AG04449 (cell line): ENCODE measurements at regions not wholly inside any gene's neighbourhood (a gene's known extent, or its start where the extent isn't known, plus 50 kb on each side); places are given as distances from the start of the nearest gene placed in this dataset.

Source experiments
- CTCF ChIA-PET: fragments of 350-600 bp; formaldehyde crosslinking; extraction: SDS; loops from one replicate; lab custom pipeline; 2021; ENCODE audit warnings: antibody characterized with exemption; lab: Yijun Ruan, JAX
- POLR2A ChIA-PET: fragments of 400-600, 350-600 bp; formaldehyde crosslinking; extraction: SDS; loops from one replicate; lab custom pipeline; 2020; ENCODE audit warnings: antibody characterized with exemption, inconsistent platforms; lab: Yijun Ruan, JAX
- DNase-seq: peaks from one replicate; pipeline ENCODE4 v3.0.0-alpha.2; 2010; ENCODE audit warnings: low read depth, low spot score
- H3K4me3 ChIP-seq: 2 replicates; pipeline ENCODE4 v1.5.1; 2011; ENCODE audit warnings: low read depth, mild to moderate bottlenecking, control low read depth, low read length
- CTCF ChIP-seq: IDR thresholded peaks from one replicate; pipeline ENCODE4 v1.5.1; 2011; ENCODE audit warnings: mild to moderate bottlenecking, moderate library complexity, low read length, control low read depth, inconsistent platforms; ENCODE audit not compliant: insufficient read depth; ENCODE audit errors: missing control alignments

GRCh38 chr4:135114079-135114478 is 912.5 kb upstream of the PABPC4L start:
- POLR2A ChIA-PET, result no interaction called here
- no peak overlapping the region for H3K4me3 ChIP-seq
- no peak for DNase-seq
- TF ChIP-seq CTCF, result no peak
- CTCF ChIA-PET, result no interaction called here

GRCh38 chr4:135098061-135098460 is 896.5 kb upstream of the PABPC4L start:
- ChIA-PET CTCF (no interaction called here), POLR2A (no interaction called here)

GRCh38 chr4:135073389-135073788 is 871.8 kb upstream of the PABPC4L start:
- CTCF ChIA-PET, result no interaction called here

More at GRCh38 chr4:135098061-135098460, 896.5 kb upstream of the PABPC4L start:
- H3K4me3 ChIP-seq, result no peak overlapping the region
- TF ChIP-seq CTCF, result no peak
- no peak for DNase-seq

GRCh38 chr4:135072553-135072952 is 871.0 kb upstream of the PABPC4L start:
- ChIA-PET CTCF (no interaction called here), POLR2A (no interaction called here)
- no peak for TF ChIP-seq CTCF
- no peak overlapping the region for H3K4me3 ChIP-seq
- DNase-seq, result no peak

More at GRCh38 chr4:135073389-135073788, 871.8 kb upstream of the PABPC4L start:
- no peak for TF ChIP-seq CTCF
- POLR2A ChIA-PET, result no interaction called here
- H3K4me3 ChIP-seq, result no peak overlapping the region
- DNase-seq, result no peak

DNA sequence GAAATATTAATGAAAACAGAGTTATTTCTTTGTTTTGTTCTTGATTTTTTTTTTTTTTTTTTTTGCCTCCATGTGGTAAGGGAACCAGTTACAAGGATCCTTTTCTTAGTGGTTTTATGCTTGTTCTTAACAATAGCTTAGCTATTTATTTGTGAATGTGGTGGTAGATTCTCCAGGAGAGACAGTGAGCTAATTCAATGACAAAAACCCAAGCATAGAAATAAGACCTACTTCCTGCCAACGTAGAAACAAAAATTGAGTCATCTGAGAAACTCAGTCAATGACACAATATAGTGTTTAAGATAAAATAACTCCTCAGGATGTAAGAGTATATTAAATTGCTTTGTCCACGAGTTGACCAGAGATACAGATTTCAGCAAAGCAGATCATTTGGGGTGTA is 863.8 kb upstream of the PABPC4L start:
- TF ChIP-seq CTCF, result no peak
- CTCF ChIA-PET, result no interaction called here
- DNase-seq, result no peak
- POLR2A ChIA-PET, result no interaction called here
- no peak overlapping the region for H3K4me3 ChIP-seq

DNA sequence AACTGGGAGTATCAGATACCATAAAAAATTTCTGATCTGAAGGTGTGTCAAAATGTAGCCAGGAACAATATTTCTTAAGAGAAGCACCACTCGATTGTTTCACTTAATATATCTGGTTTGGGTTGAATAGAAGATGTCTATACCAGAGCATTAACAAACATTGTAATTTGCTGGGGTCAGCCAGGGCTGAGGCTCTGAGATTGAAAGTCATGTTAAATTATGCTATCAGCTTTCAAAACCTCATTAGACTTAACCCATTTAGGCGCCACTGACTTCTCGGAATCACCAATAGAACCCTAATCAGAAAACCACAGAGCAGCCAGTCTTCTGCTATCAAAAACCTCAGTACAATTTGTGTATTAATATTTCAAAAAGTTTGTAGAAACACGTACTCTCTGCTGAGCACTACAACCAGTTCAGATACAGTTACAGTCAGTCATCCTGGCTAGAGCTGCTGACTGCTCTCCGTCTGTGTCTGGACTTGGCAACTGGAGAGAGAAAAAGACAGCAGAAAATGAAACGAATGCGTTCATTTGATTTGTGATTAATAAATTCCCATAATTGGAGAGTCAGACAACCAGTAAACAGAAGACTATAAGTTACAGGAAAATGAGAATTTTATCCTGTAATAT is 848.6 kb upstream of the PABPC4L start:
- POLR2A ChIA-PET, result no interaction called here
- H3K4me3 ChIP-seq, result no peak overlapping the region
- DNase-seq, result no peak
- CTCF ChIA-PET, result no interaction called here
- no peak for TF ChIP-seq CTCF
